Fibroblast of pulmonary artery (primary cell): ENCODE measurements at regions not wholly inside any gene's neighbourhood (a gene's known extent, or its start where the extent isn't known, plus 50 kb on each side); places are given as distances from the start of the nearest gene placed in this dataset.

Experiments
- DNase-seq: peaks from one replicate; pipeline ENCODE4 v3.0.0-alpha.2; 2010; ENCODE audit warnings: low read depth
- H3K4me3 ChIP-seq: replicated peaks from 2 replicates; pipeline ENCODE4 v1.5.1; 2011; ENCODE audit warnings: low read depth, mild to moderate bottlenecking, control low read depth, low read length, moderate library complexity
- TF ChIP-seq, protein P1 (sequence below): IDR thresholded peaks from 2 replicates; pipeline ENCODE4 v1.5.1; 2011; ENCODE audit warnings: mild to moderate bottlenecking, control low read depth, low read length, inconsistent platforms; ENCODE audit errors: missing control alignments

DNA sequence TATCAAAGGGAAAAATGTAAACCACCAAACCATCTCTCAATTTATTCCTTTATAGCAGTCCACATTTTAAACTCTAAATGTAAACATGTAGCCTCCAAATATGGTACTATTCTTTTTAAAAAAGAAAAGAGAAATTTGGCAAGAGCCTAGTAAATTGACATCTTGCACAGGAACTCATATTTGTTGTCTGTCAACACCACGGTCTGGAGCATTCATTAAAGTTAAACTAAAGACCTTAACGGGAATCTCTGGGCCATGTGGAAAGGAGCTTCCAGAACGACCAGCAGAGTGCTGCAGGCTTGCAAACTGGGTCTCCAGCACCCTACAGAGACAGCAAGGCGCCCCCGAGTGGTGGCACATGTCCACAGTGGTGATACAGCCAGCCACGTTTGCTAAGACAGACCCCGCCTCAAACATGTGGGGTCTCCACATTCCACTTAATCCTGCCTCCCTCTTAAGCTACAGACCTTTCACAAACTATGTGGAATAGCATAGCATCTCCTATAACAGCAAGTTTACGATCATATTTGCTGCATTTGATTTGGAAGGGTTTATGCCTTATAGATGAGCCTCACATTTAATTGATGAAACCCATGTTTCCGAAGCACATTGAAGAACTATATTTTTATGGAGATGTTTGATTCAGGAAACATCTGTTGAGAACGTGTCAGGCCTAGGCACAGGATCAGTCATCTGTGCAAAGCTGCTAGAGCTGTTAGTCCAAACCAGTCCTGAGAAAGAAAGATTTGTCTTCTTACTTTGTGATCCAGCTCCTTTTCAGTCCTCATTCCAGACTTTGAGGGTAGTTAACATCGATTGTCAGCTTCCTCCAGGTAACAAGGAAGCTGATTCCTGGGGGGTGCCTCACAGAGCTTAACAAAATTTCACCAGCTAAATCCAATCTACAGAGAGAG, 96.4 kb upstream of the BACE2 start:
- TF ChIP-seq, protein P1, sequence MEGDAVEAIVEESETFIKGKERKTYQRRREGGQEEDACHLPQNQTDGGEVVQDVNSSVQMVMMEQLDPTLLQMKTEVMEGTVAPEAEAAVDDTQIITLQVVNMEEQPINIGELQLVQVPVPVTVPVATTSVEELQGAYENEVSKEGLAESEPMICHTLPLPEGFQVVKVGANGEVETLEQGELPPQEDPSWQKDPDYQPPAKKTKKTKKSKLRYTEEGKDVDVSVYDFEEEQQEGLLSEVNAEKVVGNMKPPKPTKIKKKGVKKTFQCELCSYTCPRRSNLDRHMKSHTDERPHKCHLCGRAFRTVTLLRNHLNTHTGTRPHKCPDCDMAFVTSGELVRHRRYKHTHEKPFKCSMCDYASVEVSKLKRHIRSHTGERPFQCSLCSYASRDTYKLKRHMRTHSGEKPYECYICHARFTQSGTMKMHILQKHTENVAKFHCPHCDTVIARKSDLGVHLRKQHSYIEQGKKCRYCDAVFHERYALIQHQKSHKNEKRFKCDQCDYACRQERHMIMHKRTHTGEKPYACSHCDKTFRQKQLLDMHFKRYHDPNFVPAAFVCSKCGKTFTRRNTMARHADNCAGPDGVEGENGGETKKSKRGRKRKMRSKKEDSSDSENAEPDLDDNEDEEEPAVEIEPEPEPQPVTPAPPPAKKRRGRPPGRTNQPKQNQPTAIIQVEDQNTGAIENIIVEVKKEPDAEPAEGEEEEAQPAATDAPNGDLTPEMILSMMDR: no peak
- no peak for DNase-seq

DNA sequence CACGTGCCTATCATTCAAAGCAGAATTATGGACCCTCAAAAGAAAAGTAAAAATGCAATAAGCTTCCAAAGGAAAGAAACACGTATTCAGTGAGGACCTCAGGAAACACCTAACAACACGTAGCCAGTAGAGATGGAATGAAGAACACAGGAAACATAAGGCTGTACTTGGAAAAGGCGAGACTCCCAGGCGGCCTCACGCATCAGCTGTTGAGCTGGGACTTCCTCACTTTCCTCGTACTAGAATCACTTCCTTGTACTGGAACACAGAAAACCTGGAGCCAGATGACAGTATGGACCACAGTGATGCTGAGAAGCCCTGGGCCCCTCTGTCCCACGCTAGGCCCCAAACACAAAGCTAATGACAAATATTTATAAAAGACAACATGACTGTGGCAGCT, 94.4 kb upstream of the BACE2 start:
- TF ChIP-seq, protein P1: no peak
- no peak for DNase-seq
- no peak overlapping the region for H3K4me3 ChIP-seq

More for the DNA sequence above, 96.4 kb upstream of the BACE2 start:
- no peak overlapping the region for H3K4me3 ChIP-seq

DNA sequence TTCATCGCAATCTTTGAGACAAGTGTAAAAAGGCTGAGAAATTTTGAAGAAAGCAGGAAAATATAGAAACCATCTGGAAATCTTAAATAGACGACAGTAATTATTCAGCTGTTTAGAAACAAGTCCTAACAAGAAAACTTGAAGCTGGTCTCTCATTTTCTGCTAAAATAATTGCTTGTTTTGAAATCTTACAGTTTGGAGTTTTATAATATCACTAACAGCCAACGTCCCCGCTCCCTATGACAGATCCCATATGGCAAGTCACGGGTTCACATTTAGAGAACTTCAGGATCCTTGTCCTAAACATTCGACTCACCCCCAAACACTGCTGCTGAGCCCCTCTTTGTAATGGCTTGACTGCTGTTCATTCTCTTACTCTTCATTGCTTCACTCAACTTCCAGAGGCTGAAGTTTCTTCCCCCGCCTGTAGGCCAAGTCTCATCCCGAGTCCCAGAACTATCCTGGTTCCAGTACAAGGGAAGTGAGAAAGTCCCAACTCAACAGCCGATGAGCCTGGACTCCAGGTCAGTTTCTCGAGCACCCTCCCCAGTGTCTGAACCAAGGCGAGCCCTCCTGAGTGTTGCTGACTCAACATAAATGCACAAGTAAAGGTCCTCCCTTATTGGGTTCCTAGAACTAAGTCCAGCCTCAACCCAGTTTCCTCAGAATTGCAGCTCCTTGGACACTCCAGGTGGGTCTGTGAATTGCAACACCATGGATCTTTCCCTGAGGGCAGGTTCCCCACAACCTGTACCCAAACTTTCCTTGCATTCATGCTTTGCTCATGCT, 93.4 kb upstream of the BACE2 start:
- no peak overlapping the region for H3K4me3 ChIP-seq
- no peak for DNase-seq
- TF ChIP-seq, protein P1: no peak

DNA sequence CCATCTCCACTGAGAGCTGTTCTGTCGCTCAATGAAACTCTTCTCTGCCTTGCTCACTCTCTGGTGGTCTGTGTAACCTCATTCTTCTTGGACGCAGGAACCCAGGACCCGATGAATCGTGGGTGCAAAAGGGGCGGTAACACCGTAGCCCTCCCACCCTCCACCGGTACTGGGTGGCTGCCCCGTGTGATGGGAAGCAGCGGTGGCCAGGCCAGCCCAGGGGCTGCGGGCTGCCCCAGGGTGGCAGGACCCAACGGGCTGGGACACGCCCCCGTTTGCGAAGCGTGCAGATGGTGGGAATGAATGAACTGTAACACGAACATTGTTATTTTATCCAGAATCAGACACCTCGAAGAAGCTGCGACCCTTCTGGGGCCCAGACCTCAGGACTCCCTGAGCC, 92.3 kb upstream of the BACE2 start:
- DNase-seq: no peak
- no peak overlapping the region for H3K4me3 ChIP-seq
- TF ChIP-seq, protein P1: no peak

DNA sequence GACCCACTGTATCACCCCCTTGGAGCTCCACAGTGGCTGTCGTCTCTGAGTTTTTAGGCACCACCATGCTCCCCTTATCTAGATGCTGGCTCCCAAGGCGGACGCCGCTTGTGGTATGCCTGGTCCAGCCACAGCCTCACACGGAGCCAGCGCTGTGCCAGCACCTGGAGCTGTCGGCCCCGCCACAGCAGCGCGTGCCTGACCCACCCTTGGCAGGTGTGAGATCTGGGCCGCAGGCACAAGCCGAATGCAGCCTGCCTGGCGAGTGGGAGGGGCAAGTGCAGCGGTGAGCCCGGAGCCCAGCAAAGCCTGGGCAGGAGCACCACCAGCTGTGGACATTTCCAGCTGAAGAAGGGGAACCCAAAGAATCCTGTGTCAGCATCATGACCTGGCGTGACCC, 91.9 kb upstream of the BACE2 start:
- TF ChIP-seq, protein P1: no peak
- DNase-seq: no peak
- H3K4me3 ChIP-seq: no peak overlapping the region

DNA sequence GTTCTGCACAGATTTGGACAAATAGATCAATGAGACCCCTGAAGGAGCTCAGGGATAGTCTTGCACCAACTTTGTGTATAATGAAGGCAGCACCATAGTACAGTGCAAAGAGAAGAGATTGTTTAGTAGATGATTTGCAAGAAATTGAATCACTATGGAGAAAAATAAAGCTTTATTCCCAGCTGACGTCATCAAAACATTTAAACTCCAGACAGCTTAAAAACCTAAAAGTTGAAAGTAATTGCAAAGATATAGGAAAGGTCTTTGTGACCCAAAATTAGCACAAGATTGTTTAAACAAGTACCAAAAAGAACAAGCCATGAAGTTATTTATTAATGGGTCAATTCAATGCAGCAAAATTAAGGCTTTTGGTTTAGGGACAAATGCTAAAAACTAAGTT, 88.8 kb upstream of the BACE2 start:
- DNase-seq: no peak
- TF ChIP-seq, protein P1: no peak
- no peak overlapping the region for H3K4me3 ChIP-seq
